ENCODE measurements at regions not wholly inside any gene's neighbourhood (a gene's known extent, or its start where the extent isn't known, plus 50 kb on each side); places are given as distances from the start of the nearest gene placed in this dataset.

DNA sequence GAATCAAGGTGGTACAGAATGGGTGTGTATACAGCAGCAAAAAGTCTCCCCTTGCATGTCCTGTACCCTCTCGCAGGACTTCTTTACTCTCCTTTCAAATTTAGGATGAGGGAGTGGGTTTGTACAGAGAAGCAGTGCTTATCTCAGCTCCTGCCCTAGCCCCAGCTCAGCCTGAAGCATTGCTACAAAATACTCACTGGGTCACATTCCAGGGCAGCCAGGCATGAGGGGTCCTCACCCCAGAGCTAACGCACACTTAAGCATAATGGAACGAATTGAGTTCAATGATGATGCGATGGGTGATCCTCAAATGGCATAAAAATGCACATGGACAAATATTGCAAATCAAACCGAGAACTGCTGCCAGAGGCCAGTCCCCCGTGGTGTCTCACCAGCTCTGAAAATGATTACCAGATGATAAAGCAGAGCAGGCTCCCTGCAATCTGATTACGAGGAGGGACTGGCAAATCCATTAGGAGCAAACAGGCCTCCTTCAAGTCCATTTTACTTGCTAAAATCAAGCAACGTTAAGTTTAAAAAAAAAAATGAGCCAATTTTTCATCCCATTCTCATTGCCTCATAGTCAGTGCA is 231.6 kb upstream of the TAS2R1 start:
- POLR2A ChIA-PET: interaction anchor here (0.9 kb wide), 1 partner anchor 24 kb away, joined by 3 read pairs; no protein-coding TSS in a partner anchor
- H3K4me3 ChIP-seq (ENCODE audit: low read depth, low read length, poor library complexity, severe bottlenecking): no peak overlapping the region
- peaks cover 18% of the 10 kb centered on the region for H3K9me3 ChIP-seq (ENCODE audit: low read length)
- no peak overlapping the region for H3K27ac ChIP-seq (ENCODE audit: low read depth, low read length, poor library complexity, severe bottlenecking)
- H3K36me3 ChIP-seq (ENCODE audit: insufficient read depth, low read length): no peaks in the 10 kb centered on the region
- H3K9me2 ChIP-seq (ENCODE audit: insufficient read depth, low read length): no peaks in the 10 kb centered on the region
- no peak for DNase-seq (ENCODE audit: low spot score)
- CTCF ChIA-PET (ENCODE audit: unreplicated experiment): no interaction called here
- H2AFZ ChIP-seq (ENCODE audit: low read length): no peak overlapping the region
- no peaks in the 10 kb centered on the region for H4K20me1 ChIP-seq (ENCODE audit: insufficient read depth, low read length)
- TF ChIP-seq, protein P1, sequence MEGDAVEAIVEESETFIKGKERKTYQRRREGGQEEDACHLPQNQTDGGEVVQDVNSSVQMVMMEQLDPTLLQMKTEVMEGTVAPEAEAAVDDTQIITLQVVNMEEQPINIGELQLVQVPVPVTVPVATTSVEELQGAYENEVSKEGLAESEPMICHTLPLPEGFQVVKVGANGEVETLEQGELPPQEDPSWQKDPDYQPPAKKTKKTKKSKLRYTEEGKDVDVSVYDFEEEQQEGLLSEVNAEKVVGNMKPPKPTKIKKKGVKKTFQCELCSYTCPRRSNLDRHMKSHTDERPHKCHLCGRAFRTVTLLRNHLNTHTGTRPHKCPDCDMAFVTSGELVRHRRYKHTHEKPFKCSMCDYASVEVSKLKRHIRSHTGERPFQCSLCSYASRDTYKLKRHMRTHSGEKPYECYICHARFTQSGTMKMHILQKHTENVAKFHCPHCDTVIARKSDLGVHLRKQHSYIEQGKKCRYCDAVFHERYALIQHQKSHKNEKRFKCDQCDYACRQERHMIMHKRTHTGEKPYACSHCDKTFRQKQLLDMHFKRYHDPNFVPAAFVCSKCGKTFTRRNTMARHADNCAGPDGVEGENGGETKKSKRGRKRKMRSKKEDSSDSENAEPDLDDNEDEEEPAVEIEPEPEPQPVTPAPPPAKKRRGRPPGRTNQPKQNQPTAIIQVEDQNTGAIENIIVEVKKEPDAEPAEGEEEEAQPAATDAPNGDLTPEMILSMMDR (conservative IDR thresholded peaks at IDR 0.05; ENCODE audit: low read length): no peak
- TF ChIP-seq EZH2phosphoT487 (IDR thresholded peaks at IDR 0.05; ENCODE audit: borderline replicate concordance, low read depth, low read length): no peak
- H3K4me1 ChIP-seq (ENCODE audit: insufficient read depth, low read length, poor library complexity, severe bottlenecking): no peaks in the 10 kb centered on the region
- no TSS peak for BruUV-seq (replicated peaks)
- intact Hi-C loops (cut with micrococcal nuclease; ENCODE audit: unreplicated experiment): no loop called here
- no peaks in the 10 kb centered on the region for H3K79me2 ChIP-seq (ENCODE audit: insufficient read depth, low read depth, low read length)
- H3K4me2 ChIP-seq (ENCODE audit: low read length): no peak overlapping the region

DNA sequence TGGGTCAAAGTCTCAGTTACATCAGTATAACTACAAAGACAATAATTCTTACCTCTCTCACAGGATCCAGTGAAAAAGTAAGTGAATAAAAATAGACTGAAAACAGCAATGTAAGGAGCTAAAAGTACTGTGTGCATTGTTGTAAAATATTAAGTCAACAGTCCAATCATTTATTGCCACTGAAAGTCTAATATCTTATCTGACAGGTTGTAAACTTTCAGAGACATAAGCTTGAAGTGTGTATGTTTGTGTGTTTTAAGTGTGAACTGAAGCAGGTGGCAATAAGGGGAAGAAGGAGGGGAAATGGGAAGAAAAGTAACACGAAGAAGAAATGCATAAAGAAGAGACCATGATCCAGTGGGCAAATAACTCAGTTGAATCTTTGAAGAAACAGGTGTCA is 229.7 kb upstream of the TAS2R1 start:
- Histone ChIP-seq H2AFZ (ENCODE audit: low read length) (no peak overlapping the region), H3K4me3 (ENCODE audit: low read depth, low read length, poor library complexity, severe bottlenecking) (no peak overlapping the region), H3K9me3 (ENCODE audit: low read length) (no peaks in the 10 kb centered on the region), H3K4me1 (ENCODE audit: insufficient read depth, low read length, poor library complexity, severe bottlenecking) (no peaks in the 10 kb centered on the region), H3K4me2 (ENCODE audit: low read length) (no peak overlapping the region), H3K36me3 (ENCODE audit: insufficient read depth, low read length) (no peaks in the 10 kb centered on the region), H4K20me1 (ENCODE audit: insufficient read depth, low read length) (no peaks in the 10 kb centered on the region), H3K9me2 (ENCODE audit: insufficient read depth, low read length) (no peaks in the 10 kb centered on the region), H3K27ac (ENCODE audit: low read depth, low read length, poor library complexity, severe bottlenecking) (no peak overlapping the region), H3K79me2 (ENCODE audit: insufficient read depth, low read depth, low read length) (no peaks in the 10 kb centered on the region)
- no TSS peak for BruUV-seq (replicated peaks)
- ChIA-PET POLR2A (interaction anchor here (0.8 to 1.4 kb wide), 2 partner anchors 16 to 25 kb away, joined by 3 to 4 read pairs; no protein-coding TSS in a partner anchor), CTCF (ENCODE audit: unreplicated experiment) (no interaction called here)
- TF ChIP-seq EZH2phosphoT487 (IDR thresholded peaks at IDR 0.05; ENCODE audit: borderline replicate concordance, low read depth, low read length): no peak
- TF ChIP-seq, protein P1 (conservative IDR thresholded peaks at IDR 0.05; ENCODE audit: low read length): no peak
- DNase-seq (ENCODE audit: low spot score): no peak
- intact Hi-C loops (cut with micrococcal nuclease; ENCODE audit: unreplicated experiment): no loop called here

DNA sequence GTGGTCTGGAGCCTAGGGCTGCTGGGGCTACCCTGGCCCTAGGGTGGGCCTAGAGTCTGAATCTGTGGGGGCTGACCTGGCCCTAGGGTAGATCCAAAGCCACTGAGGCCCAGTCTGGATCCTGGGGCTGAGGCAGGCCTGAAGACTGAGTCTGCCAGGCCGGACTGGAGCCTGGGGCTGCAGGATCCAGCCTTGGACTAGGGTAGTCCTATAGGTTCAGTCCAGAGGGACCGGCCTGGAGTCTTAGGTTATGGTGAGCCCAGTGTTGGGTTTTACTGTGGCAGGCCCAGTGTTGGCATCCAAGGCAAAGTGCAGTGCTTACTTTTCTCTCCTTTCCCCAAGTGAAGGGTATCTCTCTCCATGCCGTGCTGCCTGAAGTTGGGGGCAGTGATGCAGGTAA is 227.9 kb upstream of the TAS2R1 start:
- intact Hi-C loops (cut with micrococcal nuclease; ENCODE audit: unreplicated experiment): no loop called here
- no peaks in the 10 kb centered on the region for H4K20me1 ChIP-seq (ENCODE audit: insufficient read depth, low read length)
- H3K4me1 ChIP-seq (ENCODE audit: insufficient read depth, low read length, poor library complexity, severe bottlenecking): no peaks in the 10 kb centered on the region
- TF ChIP-seq EZH2phosphoT487 (IDR thresholded peaks at IDR 0.05; ENCODE audit: borderline replicate concordance, low read depth, low read length): no peak
- TF ChIP-seq, protein P1 (conservative IDR thresholded peaks at IDR 0.05; ENCODE audit: low read length): no peak
- no TSS peak for BruUV-seq (replicated peaks)
- no peaks in the 10 kb centered on the region for H3K9me2 ChIP-seq (ENCODE audit: insufficient read depth, low read length)
- H3K9me3 ChIP-seq (ENCODE audit: low read length): no peaks in the 10 kb centered on the region
- no peak overlapping the region for H3K27ac ChIP-seq (ENCODE audit: low read depth, low read length, poor library complexity, severe bottlenecking)
- no peaks in the 10 kb centered on the region for H3K79me2 ChIP-seq (ENCODE audit: insufficient read depth, low read depth, low read length)
- H3K36me3 ChIP-seq (ENCODE audit: insufficient read depth, low read length): no peaks in the 10 kb centered on the region
- H3K4me3 ChIP-seq (ENCODE audit: low read depth, low read length, poor library complexity, severe bottlenecking): no peak overlapping the region
- H2AFZ ChIP-seq (ENCODE audit: low read length): no peak overlapping the region
- DNase-seq (ENCODE audit: low spot score): no peak
- no peak overlapping the region for H3K4me2 ChIP-seq (ENCODE audit: low read length)
- CTCF ChIA-PET (ENCODE audit: unreplicated experiment): no interaction called here
- POLR2A ChIA-PET: no interaction called here
